DOHH2 (cell line): ENCODE measurements at regions not wholly inside any gene's neighbourhood (a gene's known extent, or its start where the extent isn't known, plus 50 kb on each side); places are given as distances from the start of the nearest gene placed in this dataset.

Source experiments
- H3F3A ChIP-seq: fragments of 200-600 bp; sonication (generic), shearing (Covaris generic); 2 replicates; pipeline ENCODE4 v1.6.0; 2016; ENCODE audit warnings: antibody characterized with exemption, mild to moderate bottlenecking; ENCODE audit not compliant: control insufficient read depth, insufficient read depth
- H3K27ac ChIP-seq: fragments of 200-600 bp; sonication (generic); 2 replicates; pipeline ENCODE4 v1.5.1; 2014; ENCODE audit warnings: low read depth, mild to moderate bottlenecking, low read length, moderate library complexity
- H3K27me3 ChIP-seq: fragments of 200-600 bp; sonication (generic); 2 replicates; pipeline ENCODE4 v1.6.1; 2014; ENCODE audit warnings: mild to moderate bottlenecking, low read length, mixed read lengths; ENCODE audit not compliant: control insufficient read depth
- H3K36me3 ChIP-seq: fragments of 200-600 bp; sonication (generic); 2 replicates; pipeline ENCODE4 v1.6.1; 2014; ENCODE audit warnings: mild to moderate bottlenecking, low read length, moderate library complexity, mixed read lengths; ENCODE audit not compliant: control insufficient read depth
- H3K4me1 ChIP-seq: fragments of 200-600 bp; sonication (generic); 2 replicates; pipeline ENCODE4 v1.6.1; 2014; ENCODE audit warnings: mild to moderate bottlenecking, low read length, mixed read lengths; ENCODE audit not compliant: control insufficient read depth
- H3K4me2 ChIP-seq: fragments of 200-600 bp; sonication (generic); 2 replicates; pipeline ENCODE4 v1.6.0; 2014; ENCODE audit warnings: mild to moderate bottlenecking, low read length, moderate library complexity
- H3K4me3 ChIP-seq: fragments of 200-600 bp; sonication (generic); 2 replicates; pipeline ENCODE4 v1.5.1; 2014; ENCODE audit warnings: mild to moderate bottlenecking, low read length, mixed read lengths
- H3K79me2 ChIP-seq: fragments of 200-600 bp; sonication (generic); 2 replicates; pipeline ENCODE4 v1.6.1; 2014; ENCODE audit warnings: mild to moderate bottlenecking, low read length, mixed read lengths; ENCODE audit not compliant: control insufficient read depth
- H3K9me2 ChIP-seq: fragments of 200-600 bp; sonication (generic); replicated peaks from 2 replicates; pipeline ENCODE4 v1.6.1; 2014; ENCODE audit warnings: mild to moderate bottlenecking, low read length, mixed read lengths; ENCODE audit not compliant: control insufficient read depth
- H3K9me3 ChIP-seq: fragments of 200-600 bp; sonication (generic); 2 replicates; pipeline ENCODE4 v1.6.1; 2014; ENCODE audit warnings: antibody characterized with exemption, low read length, mixed read lengths; ENCODE audit not compliant: control insufficient read depth, insufficient read depth
- H4K20me1 ChIP-seq: fragments of 200-600 bp; sonication (generic); 2 replicates; pipeline ENCODE4 v1.6.0; 2014; ENCODE audit warnings: low read depth, mild to moderate bottlenecking, antibody characterized with exemption, low read length, moderate library complexity; ENCODE audit not compliant: control insufficient read depth, insufficient read depth
- CTCF ChIP-seq: fragments of 200-600 bp; sonication (generic); IDR thresholded peaks from one replicate; pipeline ENCODE4 v1.5.1; 2014; ENCODE audit warnings: antibody characterized with exemption, mild to moderate bottlenecking, low read depth, low read length; ENCODE audit not compliant: poor library complexity, severe bottlenecking
- EZH2phosphoT487 ChIP-seq: fragments of 200-600 bp; sonication (generic); IDR thresholded peaks from 2 replicates; pipeline ENCODE4 v1.6.1; 2017; ENCODE audit warnings: borderline replicate concordance, mild to moderate bottlenecking, antibody characterized with exemption, low read length, moderate library complexity, mixed read lengths

- no peaks in the 10 kb centered on the region for H3K9me2 ChIP-seq
- no peak overlapping the region for H3K4me3 ChIP-seq
- H3K79me2 ChIP-seq, result no peaks in the 10 kb centered on the region
- H3K36me3 ChIP-seq, result no peaks in the 10 kb centered on the region
- no peak for TF ChIP-seq CTCF
- no peak for TF ChIP-seq EZH2phosphoT487
- no peaks in the 10 kb centered on the region for H3K27me3 ChIP-seq
- no peaks in the 10 kb centered on the region for H4K20me1 ChIP-seq
- no peaks in the 10 kb centered on the region for H3K4me1 ChIP-seq
- H3K27ac ChIP-seq, result no peak overlapping the region
- H3K4me2 ChIP-seq, result no peak overlapping the region
- no peaks in the 10 kb centered on the region for H3K9me3 ChIP-seq
- H3F3A ChIP-seq, result no peaks in the 10 kb centered on the region
Measured at GRCh38 chr13:83008212-83008929, 873.9 kb downstream of the SLITRK1 start.

DNA sequence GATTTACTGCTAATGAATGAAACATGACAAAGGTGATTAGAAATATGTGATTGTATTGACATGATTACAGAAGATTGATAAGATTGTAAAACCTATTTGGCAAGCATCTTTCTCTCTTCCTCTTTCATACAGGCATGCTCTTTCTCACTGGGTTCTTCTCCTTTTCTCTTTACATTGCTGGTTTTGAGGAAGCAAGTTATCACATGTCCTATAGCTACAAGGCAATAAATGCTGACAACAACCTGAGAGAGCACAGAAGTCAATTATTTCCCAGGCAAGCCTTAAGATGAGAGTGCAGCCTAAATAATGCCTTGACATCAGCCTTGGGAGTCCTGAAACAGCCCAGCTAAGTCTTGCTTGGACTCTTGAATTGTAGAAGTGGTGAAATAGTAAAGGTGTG lies 875.0 kb downstream of the SLITRK1 start:
- H3K4me3 ChIP-seq, result no peak overlapping the region
- no peaks in the 10 kb centered on the region for H3K79me2 ChIP-seq

DNA sequence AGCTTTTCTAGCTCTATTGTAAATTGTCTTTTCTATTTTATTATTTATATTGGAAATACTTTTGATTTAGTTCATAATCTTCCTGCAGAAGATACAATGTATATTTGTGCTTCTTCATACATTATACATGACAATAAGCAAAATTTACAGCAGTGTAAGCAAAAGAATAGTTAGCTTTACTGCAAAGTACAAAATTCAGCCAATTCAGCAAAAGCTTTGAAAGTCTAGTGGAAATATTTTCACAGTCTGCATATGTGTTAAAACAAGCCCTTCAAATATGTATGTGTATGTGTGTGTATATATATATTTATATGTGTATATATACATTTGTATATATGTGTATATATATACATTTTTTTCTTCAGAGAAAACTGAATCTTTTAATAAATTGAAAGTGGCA lies 879.1 kb downstream of the SLITRK1 start:
- no peaks in the 10 kb centered on the region for H3K9me2 ChIP-seq
- no peaks in the 10 kb centered on the region for H3K79me2 ChIP-seq
- no peaks in the 10 kb centered on the region for H3K27me3 ChIP-seq
- no peaks in the 10 kb centered on the region for H3F3A ChIP-seq
- H3K4me3 ChIP-seq, result no peak overlapping the region
- no peaks in the 10 kb centered on the region for H3K36me3 ChIP-seq
- no peaks in the 10 kb centered on the region for H3K9me3 ChIP-seq
- H3K27ac ChIP-seq, result no peak overlapping the region
- H4K20me1 ChIP-seq, result no peaks in the 10 kb centered on the region
- TF ChIP-seq EZH2phosphoT487, result no peak
- TF ChIP-seq CTCF, result no peak
- no peaks in the 10 kb centered on the region for H3K4me1 ChIP-seq
- H3K4me2 ChIP-seq, result no peak overlapping the region

More for the DNA sequence above, 875.0 kb downstream of the SLITRK1 start:
- H3K4me1 ChIP-seq, result no peaks in the 10 kb centered on the region
- H3K9me2 ChIP-seq, result no peaks in the 10 kb centered on the region
- H3K4me2 ChIP-seq, result no peak overlapping the region
- no peak overlapping the region for H3K27ac ChIP-seq
- H3K36me3 ChIP-seq, result no peaks in the 10 kb centered on the region
- H3F3A ChIP-seq, result no peaks in the 10 kb centered on the region
- H3K9me3 ChIP-seq, result no peaks in the 10 kb centered on the region
- TF ChIP-seq EZH2phosphoT487, result no peak
- TF ChIP-seq CTCF, result no peak
- H4K20me1 ChIP-seq, result no peaks in the 10 kb centered on the region
- no peaks in the 10 kb centered on the region for H3K27me3 ChIP-seq
